ENCODE measurements at regions not wholly inside any gene's neighbourhood (a gene's known extent, or its start where the extent isn't known, plus 50 kb on each side); places are given as distances from the start of the nearest gene placed in this dataset.
"Not testable (repeated sequence)": the region's sequence is repeated elsewhere in the genome, so short reads cannot be mapped to it uniquely, and the experiment has no call there.

DNA sequence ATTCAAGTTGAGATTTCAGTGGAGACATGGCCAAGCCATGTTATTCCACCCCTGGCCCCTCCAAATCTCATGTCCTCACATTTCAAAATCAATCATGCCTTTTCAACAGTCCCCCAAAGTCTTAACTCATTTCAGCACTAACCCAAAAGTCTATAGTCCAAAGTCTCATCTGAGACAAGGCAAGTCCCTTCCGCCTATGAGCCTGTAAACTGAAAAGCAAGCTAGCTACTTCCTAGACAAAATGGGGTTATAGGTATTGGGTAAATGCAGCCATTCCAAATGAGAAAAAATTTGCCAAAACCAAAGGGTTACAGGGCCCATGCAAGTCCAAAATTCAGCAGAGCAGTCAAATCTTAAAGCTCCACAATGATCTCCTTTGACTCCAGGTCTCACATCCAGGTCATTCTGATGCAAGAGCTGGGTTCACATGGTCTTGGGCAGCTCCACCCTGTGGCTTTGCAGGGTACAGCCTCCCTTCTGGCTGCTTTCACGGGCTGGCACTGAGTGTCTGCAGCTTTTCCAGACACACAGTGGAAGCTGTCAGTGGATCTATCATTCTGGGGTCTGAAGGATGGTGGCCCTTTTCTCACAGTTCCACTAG is 95.7 kb downstream of the MTNR1B start:
- H3K27ac ChIP-seq (ENCODE audit: insufficient read depth, low read length); H4K91ac ChIP-seq (ENCODE audit: insufficient read depth, low read depth, low read length); H2BK120ac ChIP-seq (ENCODE audit: low read depth, low read length); H2AK9ac ChIP-seq (replicated peaks; ENCODE audit: low read depth, low read length, poor library complexity); H3K9me3 ChIP-seq (ENCODE audit: control insufficient read depth, insufficient read depth, low read length); H3K27me3 ChIP-seq (ENCODE audit: control insufficient read depth, insufficient read depth, low read length); H2AK5ac ChIP-seq (ENCODE audit: low read depth, low read length); H3K23ac ChIP-seq (ENCODE audit: low read depth, low read length); intact Hi-C loops (cut with micrococcal nuclease); dilution Hi-C loops (cut with HindIII; ENCODE audit: low sequenced_read_pairs, unreplicated experiment); H3K4ac ChIP-seq (ENCODE audit: low read depth, low read length); H2BK5ac ChIP-seq (ENCODE audit: low read depth, low read length, poor library complexity, severe bottlenecking); ATAC-seq (ENCODE audit: low read depth); H3K56ac ChIP-seq (ENCODE audit: extremely low read depth, insufficient read depth, low read length); H4K5ac ChIP-seq (ENCODE audit: low read depth, low read length); H4K20me1 ChIP-seq (ENCODE audit: insufficient read depth, low read length); H3K18ac ChIP-seq (ENCODE audit: low read depth, low read length); H3K14ac ChIP-seq (replicated peaks; ENCODE audit: low read depth, low read length); in situ Hi-C loops (cut with MboI; ENCODE audit: low sequenced_read_pairs); DNase-seq; H3K36me3 ChIP-seq (ENCODE audit: control insufficient read depth, insufficient read depth, low read length); H2AFZ ChIP-seq (replicated peaks; ENCODE audit: low read length, poor library complexity); H3K79me1 ChIP-seq (ENCODE audit: low read depth in 1 of 2, low read length in 2 of 2); H3K9me1 ChIP-seq (ENCODE audit: insufficient read depth, low read length); H4K8ac ChIP-seq (ENCODE audit: low read depth in 2 of 2, low read length in 2 of 2); H3K4me1 ChIP-seq (ENCODE audit: control insufficient read depth, insufficient read depth, low read length); POLR2A ChIA-PET (ENCODE audit: unreplicated experiment); H2BK15ac ChIP-seq (ENCODE audit: low read depth, low read length); H3K9ac ChIP-seq (ENCODE audit: low read depth, low read length); H3K4me3 ChIP-seq (ENCODE audit: insufficient read depth, low read depth, low read length); H3K4me2 ChIP-seq (ENCODE audit: low read depth, low read length); H2BK20ac ChIP-seq (ENCODE audit: low read depth, low read length); BruUV-seq (replicated peaks): not testable (repeated sequence)
- 20% methylated on average over 1 of the region's 2 CpGs; no CpG with 5 or more reads in 1 of the 2 experiments for WGBS, 2 experiments (ENCODE audit: extremely low coverage in 2 of 2, insufficient read length in 1 of 2)
- CTCF ChIA-PET, result interaction anchor here (1.0 to 1.6 kb wide), 2 partner anchors 51 to 123 kb away, joined by 4 to 6 read pairs; no protein-coding TSS in a partner anchor
- TF ChIP-seq CTCF (conservative IDR thresholded peaks at IDR 0.05; ENCODE audit: low read depth, low read length), result 0 out of 2 replicates have a peak, but pooled peaks have one; percentile 6

All from IMR-90 (cell line).